ENCODE measurements at regions not wholly inside any gene's neighbourhood (a gene's known extent, or its start where the extent isn't known, plus 50 kb on each side); places are given as distances from the start of the nearest gene placed in this dataset.

- Histone ChIP-seq H3K36me3 (ENCODE audit: control insufficient read depth in 1 of 2, insufficient read depth in 2 of 2, low read length in 2 of 2) (no peaks in the 10 kb centered on the region), H3K4me3 (replicated peaks in 1 of 2; ENCODE audit: low read depth in 1 of 2, low read length in 2 of 2) (no peak overlapping the region), H3K9me2 (ENCODE audit: insufficient read depth) (no peaks in the 10 kb centered on the region), H3K79me2 (ENCODE audit: insufficient read depth, low read length) (no peaks in the 10 kb centered on the region), H3K4me2 (ENCODE audit: low read length) (no peak overlapping the region), H3K27ac (ENCODE audit: low read depth, low read length) (no peak overlapping the region), H3K9ac (ENCODE audit: low read length) (no peak overlapping the region), H3K27me3 (ENCODE audit: insufficient read depth, low read length) (no peaks in the 10 kb centered on the region), H3K4me1 (ENCODE audit: control insufficient read depth in 1 of 2, insufficient read depth in 2 of 2, low read length in 2 of 2) (no peaks in the 10 kb centered on the region), H4K20me1 (ENCODE audit: insufficient read depth) (no peaks in the 10 kb centered on the region), H2AFZ (ENCODE audit: low read depth, low read length, poor library complexity, severe bottlenecking) (no peak overlapping the region), H3K9me3 (ENCODE audit: control insufficient read depth in 1 of 2, insufficient read depth in 1 of 2, low read depth in 1 of 2, low read length in 2 of 2) (peaks cover 0 to 36% of the 10 kb centered on the region in 2 experiments; a peak in 2 of 4 replicates)
- no TSS peak for BruUV-seq (replicated peaks)
- CTCF ChIA-PET, result no interaction called here
- ATAC-seq (no peak), DNase-seq (ENCODE audit: low read depth, low spot score) (no peak)
- intact Hi-C loops (cut with micrococcal nuclease), result no loop called here
- TF ChIP-seq ELF1 (IDR thresholded peaks at IDR 0.05; ENCODE audit: borderline replicate concordance, low read depth) (no peak), SRF (IDR thresholded peaks at IDR 0.05; ENCODE audit: low read depth) (no peak), ZNF274 (IDR thresholded peaks at IDR 0.05; ENCODE audit: low read depth, low read length) (no peak), ZFX (IDR thresholded peaks at IDR 0.05) (no peak), EZH2 (IDR thresholded peaks at IDR 0.05) (no peak), EZH2phosphoT487 (IDR thresholded peaks at IDR 0.05; ENCODE audit: borderline replicate concordance) (no peak), CTCF (IDR thresholded peaks at IDR 0.05 in 2 of 3, conservative IDR thresholded peaks at IDR 0.05 in 1 of 3; ENCODE audit: borderline replicate concordance in 1 of 3, insufficient read depth in 1 of 3, low read depth in 2 of 3, low read length in 2 of 3) (no peak), SP1 (IDR thresholded peaks at IDR 0.05; ENCODE audit: low read depth) (no peak), YY1 (IDR thresholded peaks at IDR 0.05; ENCODE audit: extremely low read depth, insufficient replicate concordance, low read depth, low read length) (no peak), TCF7L2 (IDR thresholded peaks at IDR 0.05; ENCODE audit: borderline replicate concordance, extremely low read depth, insufficient read depth, insufficient read length) (no peak), ATF3 (IDR thresholded peaks at IDR 0.05) (no peak), SIN3A (IDR thresholded peaks at IDR 0.05; ENCODE audit: low read depth) (no peak), EGR1 (IDR thresholded peaks at IDR 0.05; ENCODE audit: low read depth) (no peak), RAD21 (IDR thresholded peaks at IDR 0.05; ENCODE audit: low read depth) (no peak), CBX3 (IDR thresholded peaks at IDR 0.05; ENCODE audit: low read depth) (no peak)
- RAD21 ChIA-PET (ENCODE audit: low non-redundant PET in 1 of 2, low total read pairs in 2 of 2, uncharacterized antibody in 2 of 2, unreplicated experiment in 2 of 2), result no interaction called here
- POLR2A ChIA-PET, result no interaction called here
Observed at GRCh38 chr16:35308674-35309073, 1849.3 kb downstream of the TP53TG3F start.

All from HCT116 (cell line).